NCI-H1436 (cell line): ENCODE measurements at regions not wholly inside any gene's neighbourhood (a gene's known extent, or its start where the extent isn't known, plus 50 kb on each side); places are given as distances from the start of the nearest gene placed in this dataset.
"Not testable (repeated sequence)": the region's sequence is repeated elsewhere in the genome, so short reads cannot be mapped to it uniquely, and the experiment has no call there.

Experiments
- DNase-seq: peaks from one replicate; lab custom pipeline; 2025; lab: John Stamatoyannopoulos, UW

DNA sequence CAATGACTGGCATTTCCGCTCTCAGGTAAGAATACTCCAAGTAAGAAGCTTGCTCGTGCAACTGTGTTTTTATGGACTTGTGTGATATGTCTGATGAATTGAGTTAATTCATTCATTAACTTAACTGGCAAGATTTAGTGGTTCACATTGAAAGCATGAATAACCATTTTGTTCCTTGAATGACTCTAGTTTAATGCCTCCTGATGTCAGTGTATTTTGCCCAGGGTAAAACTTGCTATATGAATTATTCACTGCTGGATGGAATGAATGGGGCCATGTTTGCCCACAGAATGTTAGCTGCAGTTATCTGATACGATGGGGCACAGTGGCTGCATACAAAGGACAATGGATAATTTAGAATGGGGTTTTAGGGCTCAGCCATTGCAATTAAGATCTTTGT, 124.1 kb downstream of the ZNF365 start:
- no peak for DNase-seq

- DNase-seq: not testable (repeated sequence)
These were observed 125.9 kb downstream of the ZNF365 start for GRCh38 chr10:62500116-62500515.

DNA sequence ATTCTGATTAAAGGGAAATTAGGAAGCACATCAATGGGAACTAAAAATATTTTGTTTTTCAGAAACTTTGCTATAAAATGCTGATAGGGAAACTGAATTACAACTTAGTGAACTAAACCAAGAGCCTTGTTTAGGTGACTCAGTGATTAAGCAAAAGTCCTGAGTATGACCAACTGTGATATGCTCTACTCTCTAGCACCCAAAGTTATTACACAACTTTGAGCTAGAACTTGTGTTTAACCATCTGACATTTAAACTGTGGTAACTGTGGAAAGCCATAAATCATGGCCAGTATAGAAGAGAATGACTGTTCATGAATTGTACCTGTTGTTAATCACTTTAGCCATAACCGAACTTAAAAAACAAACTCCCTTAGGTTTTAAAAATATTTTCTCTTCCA, 127.4 kb downstream of the ZNF365 start:
- DNase-seq: no peak

- DNase-seq: no peak
These were observed 128.9 kb downstream of the ZNF365 start for GRCh38 chr10:62502995-62503613.

- DNase-seq: no peak
These were observed 129.7 kb downstream of the ZNF365 start for GRCh38 chr10:62503872-62504271.

GRCh38 chr10:62506371-62506770, 132.2 kb downstream of the ZNF365 start:
- DNase-seq: no peak

DNA sequence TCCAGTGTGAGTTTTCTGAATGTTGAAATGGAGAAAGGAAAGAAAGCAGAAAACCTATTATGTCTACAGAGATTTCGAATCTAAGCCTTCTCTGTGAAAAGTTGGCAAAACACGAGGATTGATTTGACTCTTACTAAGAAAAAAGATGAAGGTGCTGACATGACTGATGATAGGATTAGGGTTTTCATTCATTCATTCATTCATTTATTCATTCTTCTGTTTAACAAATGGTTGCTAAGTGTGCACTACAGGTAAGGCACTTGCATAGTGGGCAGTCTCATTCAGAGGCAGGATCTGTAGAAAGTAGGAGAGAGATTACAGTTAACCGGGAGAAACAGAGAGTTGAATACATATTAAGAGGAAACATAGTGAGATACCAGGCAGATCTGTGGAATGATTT, 137.1 kb downstream of the ZNF365 start:
- no peak for DNase-seq

DNA sequence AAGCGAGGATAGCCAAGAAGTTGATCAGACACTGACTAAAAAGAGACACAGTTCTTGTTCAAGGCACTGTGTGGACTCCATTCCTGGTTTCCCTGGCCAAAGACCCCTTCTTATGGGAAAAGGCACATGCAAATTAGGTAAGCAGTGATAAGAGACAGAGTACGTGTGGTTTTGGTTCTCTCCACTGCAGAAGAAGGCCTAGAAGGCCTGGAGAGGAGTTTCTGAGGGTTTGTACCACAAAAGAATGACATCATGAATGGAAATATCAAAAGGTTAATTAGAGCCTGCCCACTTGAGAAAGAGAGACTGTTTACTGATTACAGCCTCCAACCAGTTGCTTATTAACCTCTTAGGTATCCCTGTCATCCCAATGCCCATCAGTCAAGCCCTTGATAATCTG, 137.5 kb downstream of the ZNF365 start:
- DNase-seq: no peak

DNA sequence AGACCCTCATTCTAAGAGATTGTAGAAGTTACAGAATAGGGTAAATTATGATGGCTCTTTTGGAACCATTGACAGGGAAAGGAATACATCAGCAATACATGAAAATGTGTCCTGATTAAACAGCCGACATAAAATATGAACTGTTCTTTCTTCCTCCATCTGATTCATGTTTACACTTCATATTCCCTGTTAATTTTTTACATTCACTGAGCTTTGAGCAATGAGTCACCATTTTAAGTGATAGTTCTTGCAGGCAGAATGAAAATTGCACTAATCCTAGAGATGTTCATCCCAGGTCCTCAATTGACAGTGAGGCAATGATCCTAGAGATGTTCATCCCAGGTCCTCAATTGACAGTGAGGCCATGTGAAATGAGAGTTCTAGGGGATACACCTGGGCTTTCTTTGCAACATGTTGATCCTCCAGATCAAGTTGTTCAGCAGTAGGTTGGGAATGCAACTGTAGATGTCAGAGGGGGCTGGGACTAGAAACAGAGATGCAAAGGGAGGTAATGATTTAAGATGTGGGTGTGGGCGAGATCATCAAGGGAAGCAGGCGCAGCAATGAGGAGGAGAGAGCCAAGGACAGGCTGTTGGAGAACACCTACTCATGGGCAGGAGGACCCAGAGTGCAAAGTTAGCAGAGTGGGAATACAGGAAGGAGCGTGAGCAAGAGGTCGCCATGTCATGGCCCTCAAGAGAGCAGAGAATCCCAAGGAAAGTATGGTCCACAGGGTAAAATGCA, 138.7 kb downstream of the ZNF365 start:
- DNase-seq: no peak

DNA sequence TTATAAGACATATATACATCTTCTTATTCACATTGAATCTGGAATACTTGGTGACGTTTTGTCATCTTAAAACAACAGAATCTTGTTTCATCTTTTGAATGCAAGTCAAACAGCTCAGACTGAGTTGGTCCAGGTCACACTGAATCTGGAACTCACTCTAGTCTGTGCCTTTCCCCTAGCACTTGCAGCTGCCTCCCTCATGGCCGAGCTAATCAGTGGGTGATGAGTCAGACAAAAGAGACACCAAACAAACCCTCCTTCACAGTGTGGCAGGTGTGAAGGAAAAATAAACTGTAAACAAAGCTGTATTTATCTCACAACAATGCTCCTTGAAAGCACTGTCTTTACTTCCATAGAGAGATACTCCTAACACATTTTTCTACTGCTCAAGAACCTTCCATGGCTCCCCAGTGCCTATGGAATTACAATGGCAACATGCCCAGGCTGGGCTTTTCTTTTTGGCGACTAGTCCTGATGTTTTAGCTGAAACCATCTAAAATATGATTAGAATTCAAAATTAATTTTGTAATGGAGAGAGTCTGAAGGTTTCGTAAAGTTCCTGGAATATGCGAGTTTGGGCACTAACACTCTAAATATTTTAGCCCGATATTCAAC, 140.0 kb downstream of the ZNF365 start:
- DNase-seq: no peak

DNA sequence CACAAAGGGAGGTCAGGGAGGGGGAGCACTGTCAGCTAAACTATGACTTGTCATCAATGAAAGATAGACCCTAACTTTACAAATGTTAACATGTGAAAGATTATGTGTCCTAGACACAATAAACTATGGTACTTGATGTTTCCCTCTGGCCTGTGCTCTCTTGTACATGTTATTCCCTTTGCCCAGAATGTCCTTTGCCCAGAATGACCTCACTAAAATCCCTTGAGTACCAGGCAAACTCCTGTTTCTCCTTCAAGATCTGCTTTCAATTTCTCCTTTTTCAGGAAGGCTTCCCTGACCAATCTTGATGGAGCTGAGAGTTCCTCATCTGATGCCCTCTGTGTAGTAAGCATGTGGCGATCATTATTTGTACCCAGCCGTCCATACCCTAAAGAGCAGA, 143.1 kb downstream of the ZNF365 start:
- DNase-seq: no peak

DNA sequence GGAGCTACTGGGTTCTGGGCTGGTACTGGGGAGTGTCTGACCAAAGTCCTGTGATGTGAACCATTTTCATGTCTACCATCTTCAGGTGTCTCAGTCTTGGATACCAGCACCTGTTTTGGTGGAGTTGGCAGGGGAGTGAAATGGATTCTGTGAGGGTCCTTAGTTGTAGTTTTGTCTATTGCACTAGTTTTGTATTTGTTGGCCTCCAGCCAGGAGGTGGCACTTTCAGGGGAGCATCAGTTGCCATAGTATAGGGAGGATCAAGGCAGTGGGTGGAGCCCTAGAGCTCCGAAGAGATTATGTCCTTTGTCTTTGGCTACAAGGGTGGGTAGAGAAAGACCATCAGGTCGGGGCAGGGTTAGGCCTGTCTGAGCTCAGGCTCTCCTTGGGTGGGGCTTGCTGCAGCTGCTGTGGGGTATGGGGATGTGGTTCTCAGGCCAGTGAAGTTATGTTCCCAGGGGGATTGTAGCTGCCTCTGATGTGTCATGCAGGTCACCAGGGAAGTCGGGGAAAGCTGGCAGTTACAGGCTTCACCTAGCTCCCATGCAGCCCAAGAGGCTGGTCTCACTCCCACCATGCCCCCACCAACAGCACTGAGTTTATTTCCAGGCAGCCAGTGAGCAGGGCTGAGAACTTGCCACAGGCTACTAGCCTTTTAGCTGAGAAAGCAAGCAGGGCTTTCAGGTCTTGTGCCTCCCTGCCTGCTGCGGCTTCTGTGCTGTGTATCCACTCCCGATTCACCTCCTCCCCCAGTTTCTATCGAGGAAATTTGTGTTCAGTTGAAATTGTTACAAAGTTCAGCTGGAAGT, 153.1 kb downstream of the ZNF365 start:
- DNase-seq: no peak

DNA sequence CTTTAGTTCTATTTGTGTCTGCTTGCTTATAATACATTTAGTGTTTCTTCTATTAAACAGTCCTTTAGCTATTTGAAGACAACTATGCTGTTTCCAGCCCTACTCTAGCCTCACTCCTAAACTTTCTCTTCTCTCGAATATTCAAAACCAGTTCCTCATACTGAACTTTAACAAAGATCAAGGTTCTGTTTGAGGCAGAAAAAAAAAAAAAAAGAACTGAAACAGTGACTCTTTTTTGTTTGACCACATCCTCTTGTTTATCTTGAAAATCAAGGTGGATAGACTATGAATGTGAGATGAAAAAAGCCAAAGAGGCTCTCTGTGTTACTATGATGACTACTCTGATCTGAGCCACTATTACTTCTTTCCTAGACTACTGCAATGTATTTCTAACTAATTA, 154.3 kb downstream of the ZNF365 start:
- no peak for DNase-seq

GRCh38 chr10:62529396-62529795, 155.2 kb downstream of the ZNF365 start:
- DNase-seq: no peak

DNA sequence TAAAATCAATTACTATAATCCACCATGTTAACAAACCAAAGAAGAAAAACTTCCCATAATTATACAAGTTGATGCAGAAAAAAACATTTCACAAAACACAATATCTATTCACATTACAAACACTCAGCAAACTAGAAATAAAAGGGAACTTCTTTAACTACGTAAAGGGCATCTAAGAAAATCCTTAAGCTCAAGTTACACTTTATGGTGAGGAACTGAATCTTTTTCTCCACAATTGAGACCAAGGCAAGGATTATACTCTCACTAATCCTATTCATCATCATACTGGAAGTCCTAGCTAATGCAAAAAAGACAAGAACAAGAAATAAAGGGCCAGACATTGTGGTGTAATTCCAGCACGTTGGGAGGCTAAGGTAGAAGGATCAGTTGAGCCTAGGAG, 159.9 kb downstream of the ZNF365 start:
- DNase-seq: no peak

DNA sequence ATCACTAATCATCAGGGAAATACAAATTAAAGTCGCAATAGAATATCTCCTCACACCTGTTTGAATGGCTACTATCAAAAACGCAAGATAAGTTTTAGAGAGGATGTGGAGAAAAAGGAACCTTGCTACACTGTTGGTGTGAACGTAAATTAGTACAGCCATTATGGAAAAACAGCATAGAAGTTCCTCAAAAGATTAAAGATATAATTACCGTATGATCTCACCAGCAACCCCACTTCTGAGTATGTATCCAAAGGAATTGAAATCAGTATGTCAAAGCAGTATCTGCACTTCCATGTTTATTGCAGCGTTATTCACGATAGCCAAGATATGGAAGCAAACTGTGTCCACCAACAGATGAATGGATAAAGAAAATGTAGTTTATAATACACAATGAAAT, 164.4 kb downstream of the ZNF365 start:
- no peak for DNase-seq

GRCh38 chr10:62540389-62540788, 166.2 kb downstream of the ZNF365 start:
- no peak for DNase-seq

- no peak for DNase-seq
These were observed 167.6 kb downstream of the ZNF365 start for GRCh38 chr10:62541811-62542210.

GRCh38 chr10:62543571-62544355, 169.6 kb downstream of the ZNF365 start:
- no peak for DNase-seq

GRCh38 chr10:62545160-62546066, 171.2 kb downstream of the ZNF365 start:
- DNase-seq: no peak

DNA sequence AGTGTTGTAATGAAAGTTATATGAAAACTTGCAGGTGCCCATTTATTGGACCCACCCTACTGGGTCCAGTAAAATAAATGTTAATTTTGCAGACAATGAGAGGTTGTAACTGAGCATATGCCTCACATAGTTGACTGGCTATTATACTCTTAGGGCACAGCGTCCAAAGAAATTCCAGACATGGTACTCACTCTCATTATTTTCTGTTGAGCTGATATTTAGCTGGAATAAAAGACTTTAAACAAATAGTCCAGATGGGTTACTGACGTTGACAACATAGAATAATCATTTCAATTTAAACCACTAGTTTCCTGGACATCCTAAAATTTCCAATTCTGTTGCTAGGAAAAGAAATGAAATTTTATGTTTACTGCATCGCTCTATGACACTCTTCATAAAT, 174.5 kb downstream of the ZNF365 start:
- no peak for DNase-seq
